NCI-H128 (cell line): ENCODE measurements at regions not wholly inside any gene's neighbourhood (a gene's known extent, or its start where the extent isn't known, plus 50 kb on each side); places are given as distances from the start of the nearest gene placed in this dataset.

Source experiments
- DNase-seq: peaks from one replicate; lab custom pipeline; 2025; ENCODE audit not compliant: unreplicated experiment; lab: John Stamatoyannopoulos, UW

GRCh38 chr2:79453918-79454317 is 58.9 kb upstream of the CTNNA2 start:
- no peak for DNase-seq

- no peak for DNase-seq
Observed at GRCh38 chr2:79452651-79453050, 60.2 kb upstream of the CTNNA2 start.

GRCh38 chr2:79447463-79447862 is 65.4 kb upstream of the CTNNA2 start:
- no peak for DNase-seq

- DNase-seq, result no peak
Observed at GRCh38 chr2:79446313-79446712, 66.5 kb upstream of the CTNNA2 start.

- DNase-seq, result peak; percentile 18
Observed at GRCh38 chr2:79437433-79438267, 75.2 kb upstream of the CTNNA2 start.

- DNase-seq, result no peak
Observed at GRCh38 chr2:79434362-79434761, 78.5 kb upstream of the CTNNA2 start.

GRCh38 chr2:79432731-79433146 is 80.1 kb upstream of the CTNNA2 start:
- no peak for DNase-seq

GRCh38 chr2:79428745-79429144 is 84.1 kb upstream of the CTNNA2 start:
- no peak for DNase-seq

GRCh38 chr2:79414690-79415089 is 98.2 kb upstream of the CTNNA2 start:
- DNase-seq, result no peak

- DNase-seq, result no peak
Observed at GRCh38 chr2:79394485-79394859, 118.4 kb upstream of the CTNNA2 start.

- DNase-seq, result no peak
Observed at GRCh38 chr2:79393806-79394484, 118.9 kb upstream of the CTNNA2 start.

- no peak for DNase-seq
Observed at GRCh38 chr2:79393107-79393685, 119.7 kb upstream of the CTNNA2 start.

GRCh38 chr2:79389481-79389880 is 123.4 kb upstream of the CTNNA2 start:
- DNase-seq, result no peak

GRCh38 chr2:79388024-79388423 is 124.8 kb upstream of the CTNNA2 start:
- no peak for DNase-seq

GRCh38 chr2:79387431-79387830 is 125.4 kb upstream of the CTNNA2 start:
- no peak for DNase-seq

GRCh38 chr2:79383681-79384080 is 129.2 kb upstream of the CTNNA2 start:
- no peak for DNase-seq

- DNase-seq, result no peak
Observed at GRCh38 chr2:79375817-79376216, 137.0 kb upstream of the CTNNA2 start.

- DNase-seq, result no peak
Observed at GRCh38 chr2:79373358-79374130, 139.3 kb upstream of the CTNNA2 start.

GRCh38 chr2:79370976-79371538 is 141.8 kb upstream of the CTNNA2 start:
- no peak for DNase-seq

GRCh38 chr2:79369127-79369526 is 143.7 kb upstream of the CTNNA2 start:
- no peak for DNase-seq

GRCh38 chr2:79368116-79368630 is 144.7 kb upstream of the CTNNA2 start:
- DNase-seq, result no peak
